Astrocyte of the cerebellum (primary cell): ENCODE measurements at regions not wholly inside any gene's neighbourhood (a gene's known extent, or its start where the extent isn't known, plus 50 kb on each side); places are given as distances from the start of the nearest gene placed in this dataset.
"Not testable (repeated sequence)": the region's sequence is repeated elsewhere in the genome, so short reads cannot be mapped to it uniquely, and the experiment has no call there.

Source experiments
- DNase-seq: peaks from one replicate; pipeline ENCODE4 v3.0.0-alpha.2; 2011; ENCODE audit warnings: low read depth
- H3K4me3 ChIP-seq: 2 replicates; pipeline ENCODE4 v1.5.1; 2011; ENCODE audit warnings: mild to moderate bottlenecking, low read depth, low read length, moderate library complexity
- CTCF ChIP-seq: IDR thresholded peaks from 2 replicates; pipeline ENCODE4 v1.5.1; 2012; ENCODE audit warnings: low read length, low read depth, moderate library complexity, mild to moderate bottlenecking; ENCODE audit errors: missing control alignments
- in situ Hi-C: cut with HindIII; loops from 2 replicates; pipeline ENCODE4 v1.10.0; 2017; ENCODE audit warnings: low sequenced_read_pairs

GRCh38 chr16:8062677-8063076, 527.6 kb downstream of the TMEM114 start:
- H3K4me3 ChIP-seq, result no peak overlapping the region
- in situ Hi-C loops, result no loop called here
- no peak for DNase-seq
- TF ChIP-seq CTCF, result no peak

- in situ Hi-C loops, result no loop called here
- H3K4me3 ChIP-seq, result no peak overlapping the region
- no peak for DNase-seq
- TF ChIP-seq CTCF, result no peak
Measured at GRCh38 chr16:8055761-8056160, 534.5 kb downstream of the TMEM114 start.

- DNase-seq, result no peak
- TF ChIP-seq CTCF, result no peak
- no peak overlapping the region for H3K4me3 ChIP-seq
- in situ Hi-C loops, result no loop called here
Measured at GRCh38 chr16:8053437-8053836, 536.9 kb downstream of the TMEM114 start.

GRCh38 chr16:8048433-8048832, 541.9 kb downstream of the TMEM114 start:
- DNase-seq, result no peak
- in situ Hi-C loops, result no loop called here
- no peak for TF ChIP-seq CTCF
- no peak overlapping the region for H3K4me3 ChIP-seq

GRCh38 chr16:8047736-8048135, 542.6 kb downstream of the TMEM114 start:
- TF ChIP-seq CTCF, result no peak
- H3K4me3 ChIP-seq, result no peak overlapping the region
- DNase-seq, result no peak

GRCh38 chr16:8044796-8045195, 545.5 kb downstream of the TMEM114 start:
- TF ChIP-seq CTCF, result no peak
- no peak for DNase-seq
- in situ Hi-C loops, result no loop called here
- H3K4me3 ChIP-seq, result no peak overlapping the region

More at GRCh38 chr16:8047736-8048135, 542.6 kb downstream of the TMEM114 start:
- in situ Hi-C loops, result no loop called here

- no peak for DNase-seq
- in situ Hi-C loops, result no loop called here
- no peak for TF ChIP-seq CTCF
- no peak overlapping the region for H3K4me3 ChIP-seq
Measured at GRCh38 chr16:8032406-8032805, 557.9 kb downstream of the TMEM114 start.

GRCh38 chr16:8030004-8030403, 560.3 kb downstream of the TMEM114 start:
- H3K4me3 ChIP-seq, DNase-seq, in situ Hi-C loops: not testable (repeated sequence)
